ENCODE measurements at regions not wholly inside any gene's neighbourhood (a gene's known extent, or its start where the extent isn't known, plus 50 kb on each side); places are given as distances from the start of the nearest gene placed in this dataset.

GRCh38 chr2:146228466-146229058, 1616.3 kb upstream of the ACVR2A start:
- DNase-seq (no peak), ATAC-seq (no peak)
- H3K9me3 Mint-ChIP-seq, result peaks cover 5 to 13% of the 10 kb centered on the region in 2 donors
- H3K27me3 Mint-ChIP-seq, result no peaks in the 10 kb centered on the region
- no peaks in the 10 kb centered on the region for H3K4me1 Mint-ChIP-seq
- no peak overlapping the region for H3K27ac Mint-ChIP-seq
- H3K4me3 Mint-ChIP-seq, result no peak overlapping the region

DNA sequence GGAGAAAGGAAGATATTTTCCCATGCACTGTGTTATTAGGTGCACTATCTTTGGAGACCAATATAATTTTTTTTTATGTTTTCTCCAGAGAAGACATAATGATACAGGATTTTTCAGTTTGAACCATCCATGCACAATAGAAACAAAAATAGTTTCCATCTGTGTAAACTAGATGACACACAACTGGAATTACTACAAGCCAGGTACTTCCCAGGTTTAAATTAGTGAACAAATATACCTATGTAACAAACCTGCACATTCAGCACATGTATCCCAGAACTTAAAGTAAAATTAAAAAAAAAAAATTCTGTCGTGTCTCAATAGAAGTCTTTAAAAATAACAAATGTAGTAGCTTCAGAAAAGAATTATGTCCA, 1616.8 kb upstream of the ACVR2A start:
- ATAC-seq, result no peak
- no peak overlapping the region for H3K27ac Mint-ChIP-seq

GRCh38 chr2:146227152-146228019, 1617.4 kb upstream of the ACVR2A start:
- H3K27ac Mint-ChIP-seq, result no peak overlapping the region
- H3K27me3 Mint-ChIP-seq, result no peaks in the 10 kb centered on the region
- H3K4me1 Mint-ChIP-seq, result no peaks in the 10 kb centered on the region
- DNase-seq (no peak), ATAC-seq (no peak)
- H3K9me3 Mint-ChIP-seq, result peaks cover 5 to 13% of the 10 kb centered on the region in 2 donors
- H3K4me3 Mint-ChIP-seq, result no peak overlapping the region

More for the DNA sequence above, 1616.8 kb upstream of the ACVR2A start:
- H3K9me3 Mint-ChIP-seq, result peaks cover 5 to 13% of the 10 kb centered on the region in 2 donors
- H3K27me3 Mint-ChIP-seq, result no peaks in the 10 kb centered on the region
- no peaks in the 10 kb centered on the region for H3K4me1 Mint-ChIP-seq
- no peak overlapping the region for H3K4me3 Mint-ChIP-seq
- no peak for DNase-seq

- H3K4me3 Mint-ChIP-seq, result no peak overlapping the region
- DNase-seq, result no peak
- no peaks in the 10 kb centered on the region for H3K27me3 Mint-ChIP-seq
- H3K27ac Mint-ChIP-seq, result no peak overlapping the region
- ATAC-seq, result no peak
- no peaks in the 10 kb centered on the region for H3K4me1 Mint-ChIP-seq
- H3K9me3 Mint-ChIP-seq, result peaks cover 5 to 13% of the 10 kb centered on the region in 2 donors
Observed at GRCh38 chr2:146226077-146226476, 1618.8 kb upstream of the ACVR2A start.

DNA sequence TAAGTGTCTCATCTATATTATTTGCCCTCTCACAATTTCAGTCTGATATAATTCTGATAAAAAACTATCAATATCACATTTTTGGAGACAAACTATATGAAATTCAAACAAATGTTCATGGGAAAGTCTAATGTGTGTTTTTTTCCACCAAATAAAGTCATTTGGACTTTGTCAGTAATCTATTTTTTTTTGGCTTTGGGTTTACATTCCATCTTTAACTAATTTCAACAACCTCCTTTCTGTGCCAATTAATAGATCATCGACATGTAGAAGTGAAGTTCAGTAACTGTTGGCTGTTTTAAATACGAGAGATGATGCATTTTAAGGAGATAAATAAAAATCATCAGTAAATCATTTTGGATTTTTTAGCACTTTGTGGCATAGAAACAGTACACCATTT, 1623.0 kb upstream of the ACVR2A start:
- no peak overlapping the region for H3K4me3 Mint-ChIP-seq
- H3K4me1 Mint-ChIP-seq, result no peaks in the 10 kb centered on the region
- no peak for ATAC-seq
- H3K9me3 Mint-ChIP-seq, result peaks cover 5 to 6% of the 10 kb centered on the region in 2 donors
- H3K27ac Mint-ChIP-seq, result no peak overlapping the region
- no peak for DNase-seq
- H3K27me3 Mint-ChIP-seq, result no peaks in the 10 kb centered on the region

- H3K9me3 Mint-ChIP-seq, result peaks cover 5 to 6% of the 10 kb centered on the region in 2 donors
- DNase-seq, result no peak
Observed at GRCh38 chr2:146220957-146221356, 1623.9 kb upstream of the ACVR2A start.

DNA sequence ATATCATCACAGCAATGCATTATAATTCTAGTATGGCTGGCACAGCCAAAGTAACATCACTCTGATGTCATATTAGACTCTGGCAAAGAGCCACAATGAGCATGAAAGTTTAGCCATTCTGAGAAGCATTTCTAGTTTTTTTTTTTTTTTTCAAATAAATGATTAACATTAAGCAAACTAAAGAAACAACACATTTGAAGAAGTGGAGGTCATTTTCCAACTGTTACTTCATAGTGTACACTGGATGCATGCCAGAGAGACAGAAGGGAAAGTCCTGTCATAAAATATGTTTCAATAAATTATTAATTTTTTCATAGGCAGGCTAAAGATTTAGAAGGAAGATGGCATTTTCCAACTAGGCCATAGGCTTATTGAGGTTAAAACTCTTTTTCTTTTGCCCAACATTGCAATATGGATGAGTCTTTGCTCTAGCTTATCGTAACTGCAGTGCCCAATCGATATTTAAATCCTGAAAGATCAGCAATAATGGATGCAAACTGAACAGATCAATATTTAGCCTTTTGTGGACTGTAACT, 1630.4 kb upstream of the ACVR2A start:
- Mint-ChIP-seq H3K4me1 (no peaks in the 10 kb centered on the region), H3K27ac (no peak overlapping the region), H3K9me3 (peaks cover 6 to 14% of the 10 kb centered on the region in 2 donors), H3K27me3 (no peaks in the 10 kb centered on the region), H3K4me3 (no peak overlapping the region)
- no peak for ATAC-seq
- no peak for DNase-seq

More at GRCh38 chr2:146220957-146221356, 1623.9 kb upstream of the ACVR2A start:
- no peak for ATAC-seq
- Mint-ChIP-seq H3K27me3 (no peaks in the 10 kb centered on the region), H3K27ac (no peak overlapping the region), H3K4me1 (no peaks in the 10 kb centered on the region), H3K4me3 (no peak overlapping the region)

DNA sequence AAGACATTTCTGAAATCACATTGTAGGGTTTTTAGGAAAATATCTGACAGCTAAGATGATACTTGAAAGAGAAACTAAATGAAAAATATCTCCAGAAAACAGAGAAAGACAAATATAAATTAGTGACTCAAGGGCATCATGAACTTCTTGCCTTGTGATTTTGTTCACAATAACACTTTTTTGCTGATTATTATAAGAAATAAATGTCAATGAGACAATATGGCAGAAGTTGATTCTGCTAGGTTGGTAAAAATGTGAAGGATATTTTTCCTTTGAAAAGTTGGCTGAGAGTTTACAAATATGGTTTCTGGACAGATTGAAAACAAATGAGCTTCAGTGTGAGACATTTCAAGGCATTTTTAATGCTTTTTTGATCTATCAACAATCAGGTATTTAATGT, 1631.2 kb upstream of the ACVR2A start:
- Mint-ChIP-seq H3K27me3 (no peaks in the 10 kb centered on the region), H3K27ac (no peak overlapping the region), H3K9me3 (peaks cover 6 to 15% of the 10 kb centered on the region in 2 donors), H3K4me3 (no peak overlapping the region), H3K4me1 (no peaks in the 10 kb centered on the region)
- no peak for DNase-seq
- ATAC-seq, result no peak

DNA sequence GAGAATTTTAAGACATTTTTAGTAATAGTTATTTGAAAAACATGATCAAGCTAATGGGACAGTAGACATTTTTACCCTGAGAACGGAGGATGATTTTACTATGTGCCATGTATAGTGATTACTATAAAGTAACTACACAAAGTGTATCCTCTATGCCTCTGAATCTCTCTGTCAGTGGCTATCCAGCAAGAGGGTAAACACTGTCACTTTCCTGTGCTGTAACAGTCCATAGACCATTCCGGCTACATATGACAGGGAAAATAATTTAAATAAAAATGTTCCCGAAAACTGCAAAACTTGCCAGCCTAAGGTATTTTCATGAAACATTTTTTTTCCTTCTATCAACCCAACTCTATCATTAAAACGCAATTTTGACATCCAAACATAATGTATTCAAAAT, 1632.2 kb upstream of the ACVR2A start:
- H3K4me1 Mint-ChIP-seq, result no peaks in the 10 kb centered on the region
- no peaks in the 10 kb centered on the region for H3K27me3 Mint-ChIP-seq

GRCh38 chr2:146209842-146210275, 1635.0 kb upstream of the ACVR2A start:
- no peak for ATAC-seq
- no peaks in the 10 kb centered on the region for H3K4me1 Mint-ChIP-seq
- H3K27ac Mint-ChIP-seq, result no peak overlapping the region
- H3K4me3 Mint-ChIP-seq, result no peak overlapping the region
- H3K27me3 Mint-ChIP-seq, result no peaks in the 10 kb centered on the region
- peaks cover 11 to 15% of the 10 kb centered on the region in 2 donors for H3K9me3 Mint-ChIP-seq
- DNase-seq, result no peak

More for the DNA sequence above, 1632.2 kb upstream of the ACVR2A start:
- no peak overlapping the region for H3K27ac Mint-ChIP-seq
- ATAC-seq (no peak), DNase-seq (no peak)
- H3K9me3 Mint-ChIP-seq, result peaks cover 6 to 15% of the 10 kb centered on the region in 2 donors
- no peak overlapping the region for H3K4me3 Mint-ChIP-seq

GRCh38 chr2:146207901-146208300, 1636.9 kb upstream of the ACVR2A start:
- H3K27me3 Mint-ChIP-seq, result no peaks in the 10 kb centered on the region
- ATAC-seq (no peak), DNase-seq (no peak)
- H3K27ac Mint-ChIP-seq, result no peak overlapping the region
- no peak overlapping the region for H3K4me3 Mint-ChIP-seq
- peaks cover 11 to 15% of the 10 kb centered on the region in 2 donors for H3K9me3 Mint-ChIP-seq
- no peaks in the 10 kb centered on the region for H3K4me1 Mint-ChIP-seq

DNA sequence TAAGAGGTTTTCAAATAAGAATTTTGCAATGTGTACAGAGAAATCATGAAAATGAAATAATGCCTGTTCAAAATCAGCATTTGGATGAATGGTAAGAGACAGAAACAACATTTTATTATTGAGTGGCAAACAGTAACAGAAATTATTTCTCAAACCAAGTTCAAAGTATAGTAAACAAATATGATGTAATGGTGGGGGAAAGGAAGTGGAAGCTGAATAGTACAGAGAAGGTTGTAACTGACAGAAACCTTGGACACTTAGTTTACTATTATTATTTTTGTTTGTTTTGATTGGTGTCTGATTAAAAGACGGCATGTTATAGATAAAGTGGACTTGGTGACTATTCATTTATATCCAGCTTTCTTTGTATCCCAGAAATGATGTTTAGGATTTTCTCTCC, 1637.4 kb upstream of the ACVR2A start:
- H3K27ac Mint-ChIP-seq, result no peak overlapping the region
- DNase-seq (no peak), ATAC-seq (no peak)
- H3K27me3 Mint-ChIP-seq, result no peaks in the 10 kb centered on the region
- no peak overlapping the region for H3K4me3 Mint-ChIP-seq
- peaks cover 11 to 15% of the 10 kb centered on the region in 2 donors for H3K9me3 Mint-ChIP-seq
- H3K4me1 Mint-ChIP-seq, result no peaks in the 10 kb centered on the region

DNA sequence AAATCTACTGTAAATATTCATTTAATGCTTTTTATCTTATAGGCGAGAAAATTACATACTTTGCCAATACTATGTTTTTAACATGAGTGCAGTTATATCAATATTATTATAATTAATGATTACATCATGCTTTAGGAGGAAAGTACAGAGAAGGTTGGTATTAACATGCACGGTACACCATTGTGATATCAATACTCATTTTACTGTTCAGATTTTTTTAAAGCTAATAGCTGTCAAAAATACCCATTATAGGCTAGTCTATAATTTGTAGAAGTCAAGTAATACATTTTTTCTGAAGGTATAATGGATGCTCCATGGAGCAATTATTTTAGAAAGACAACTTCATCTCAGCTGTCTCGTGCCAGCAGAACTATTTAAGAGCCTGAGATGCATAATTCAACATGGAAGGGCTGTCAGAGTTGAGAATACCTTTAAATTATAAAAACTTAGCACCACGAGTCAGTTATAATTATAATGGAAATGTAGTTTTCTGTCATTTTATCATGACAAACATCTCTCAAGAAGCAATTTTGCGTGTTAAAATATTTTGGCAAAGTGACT, 1641.7 kb upstream of the ACVR2A start:
- Mint-ChIP-seq H3K27ac (no peak overlapping the region), H3K9me3 (peaks cover 7 to 12% of the 10 kb centered on the region in 2 donors), H3K4me1 (no peaks in the 10 kb centered on the region), H3K27me3 (no peaks in the 10 kb centered on the region), H3K4me3 (no peak overlapping the region)
- ATAC-seq (no peak), DNase-seq (no peak)

DNA sequence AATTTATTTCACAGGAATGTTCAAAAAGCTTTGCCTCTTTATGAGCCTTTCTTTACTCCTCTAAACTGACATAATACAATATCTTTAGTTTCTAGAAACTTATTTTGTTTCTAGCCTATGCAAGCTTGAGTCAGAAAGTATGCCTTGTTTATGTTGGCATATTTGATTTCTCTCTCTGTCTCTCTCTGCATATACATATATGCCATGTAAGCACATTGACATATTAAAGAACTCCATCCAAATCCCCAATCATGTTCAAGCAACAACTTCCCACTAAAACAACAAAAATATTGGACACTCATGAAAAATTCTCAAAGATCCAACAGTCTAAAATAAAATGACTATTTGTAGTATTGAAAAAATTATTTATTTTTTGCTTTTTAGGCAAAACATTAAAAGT, 1651.2 kb upstream of the ACVR2A start:
- H3K4me3 Mint-ChIP-seq, result no peak overlapping the region
- H3K4me1 Mint-ChIP-seq, result no peaks in the 10 kb centered on the region
- H3K9me3 Mint-ChIP-seq, result peaks cover 9 to 12% of the 10 kb centered on the region in 2 donors
- H3K27me3 Mint-ChIP-seq, result no peaks in the 10 kb centered on the region
- ATAC-seq, result no peak
- DNase-seq, result no peak
- no peak overlapping the region for H3K27ac Mint-ChIP-seq

- H3K4me3 Mint-ChIP-seq, result no peak overlapping the region
- no peaks in the 10 kb centered on the region for H3K27me3 Mint-ChIP-seq
- H3K4me1 Mint-ChIP-seq, result no peaks in the 10 kb centered on the region
- peaks cover 0 to 12% of the 10 kb centered on the region in 2 donors for H3K9me3 Mint-ChIP-seq
- no peak for DNase-seq
- H3K27ac Mint-ChIP-seq, result no peak overlapping the region
- ATAC-seq, result no peak
Observed at GRCh38 chr2:146189541-146189940, 1655.3 kb upstream of the ACVR2A start.

DNA sequence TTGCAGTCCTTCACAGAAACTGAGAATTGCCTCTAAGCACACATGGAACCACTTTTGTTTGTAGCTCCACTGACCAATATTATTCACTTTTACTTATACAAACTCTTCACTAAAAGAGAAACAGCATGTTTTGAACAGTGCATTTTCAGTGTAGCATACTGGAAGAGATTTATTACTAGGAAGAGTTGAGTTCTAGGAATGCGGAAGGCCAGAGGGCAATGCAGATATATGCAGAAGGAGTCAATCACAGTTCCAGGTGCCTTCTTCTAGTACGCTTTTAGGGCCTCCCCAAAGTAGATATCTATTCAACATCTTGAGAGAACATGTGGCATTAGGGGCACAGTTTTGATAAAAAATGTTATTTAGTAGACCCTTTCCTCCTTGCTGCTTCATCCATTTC, 1654.0 kb upstream of the ZEB2 start:
- H3K4me3 Mint-ChIP-seq, result no peak overlapping the region
- ATAC-seq, result no peak
- H3K27me3 Mint-ChIP-seq, result no peaks in the 10 kb centered on the region
- no peaks in the 10 kb centered on the region for H3K4me1 Mint-ChIP-seq
- H3K27ac Mint-ChIP-seq, result no peak overlapping the region
- H3K9me3 Mint-ChIP-seq, result peaks cover 5 to 18% of the 10 kb centered on the region in 2 donors
- DNase-seq, result no peak
